Pulmonary artery endothelial cell (primary cell): ENCODE measurements at regions not wholly inside any gene's neighbourhood (a gene's known extent, or its start where the extent isn't known, plus 50 kb on each side); places are given as distances from the start of the nearest gene placed in this dataset.
A peak's percentile ranks its signal among the peaks of the same experiment; 100 is the strongest.

Experiments used
- DNase-seq: peaks from one replicate; pipeline ENCODE4 v3.0.0-alpha.2; 2011; ENCODE audit warnings: low read depth, low spot score

DNA sequence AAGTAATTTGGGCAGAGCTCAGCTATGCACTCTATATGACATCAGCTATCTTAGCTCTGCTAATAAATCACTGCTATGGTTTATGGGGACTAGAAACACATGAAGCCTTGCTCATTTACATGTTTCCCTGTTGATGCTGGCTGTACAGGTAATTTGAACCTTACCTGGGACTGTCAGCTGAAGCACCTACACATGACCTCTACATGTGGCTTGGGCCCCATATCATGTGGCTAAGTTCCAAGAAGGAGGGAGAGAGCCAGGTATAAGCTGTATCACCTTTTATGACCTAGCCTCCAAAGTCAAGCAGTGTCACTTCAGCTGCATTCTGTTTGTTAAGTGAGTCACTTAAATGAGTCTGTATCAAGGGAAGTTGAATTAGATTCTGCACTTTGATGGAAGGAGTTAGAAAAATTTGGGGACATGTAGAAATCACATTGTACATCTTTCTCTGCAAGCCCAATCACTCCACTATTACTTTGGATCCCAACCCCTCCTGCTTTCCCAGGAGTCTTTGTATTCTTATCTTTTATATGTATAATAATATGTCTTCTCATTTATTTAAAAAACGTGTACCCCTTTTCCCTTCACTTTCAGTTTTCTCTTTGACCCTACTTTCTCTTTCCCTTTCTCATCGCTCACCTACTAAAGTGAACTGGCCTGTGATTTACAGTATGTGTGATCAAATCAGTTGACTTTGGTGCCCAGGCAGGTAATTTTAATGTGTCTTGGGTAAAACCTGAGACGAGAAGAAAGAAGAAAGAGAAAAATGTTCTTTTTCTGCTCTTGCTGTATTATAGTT is 53.4 kb upstream of the PRKACB start:
- no peak for DNase-seq

DNA sequence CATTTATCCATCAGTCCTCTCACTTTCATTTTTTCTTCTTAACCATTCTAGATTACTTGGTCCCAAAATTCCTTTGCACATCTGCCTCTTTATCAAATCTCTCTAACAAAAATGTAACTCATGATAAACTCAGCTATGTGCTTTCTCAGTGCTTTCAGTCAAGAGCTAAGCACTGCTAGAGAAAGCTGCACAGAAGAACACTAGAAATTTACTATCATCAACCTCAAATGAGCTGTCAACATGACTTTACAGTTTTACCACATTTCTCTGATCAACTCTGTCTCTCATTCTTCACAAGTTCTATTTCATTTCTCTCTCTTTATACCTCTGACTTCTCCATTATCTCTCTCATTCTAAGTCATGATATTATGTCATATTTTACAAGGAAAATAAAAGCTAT is 54.2 kb upstream of the PRKACB start:
- no peak for DNase-seq

GRCh38 chr1:84089465-84089864 is 54.6 kb upstream of the PRKACB start:
- DNase-seq, result peak; percentile 20

- no peak for DNase-seq
Observed at GRCh38 chr1:84086616-84087015, 57.5 kb upstream of the PRKACB start.

GRCh38 chr1:84086189-84086588 is 57.9 kb upstream of the PRKACB start:
- no peak for DNase-seq

DNA sequence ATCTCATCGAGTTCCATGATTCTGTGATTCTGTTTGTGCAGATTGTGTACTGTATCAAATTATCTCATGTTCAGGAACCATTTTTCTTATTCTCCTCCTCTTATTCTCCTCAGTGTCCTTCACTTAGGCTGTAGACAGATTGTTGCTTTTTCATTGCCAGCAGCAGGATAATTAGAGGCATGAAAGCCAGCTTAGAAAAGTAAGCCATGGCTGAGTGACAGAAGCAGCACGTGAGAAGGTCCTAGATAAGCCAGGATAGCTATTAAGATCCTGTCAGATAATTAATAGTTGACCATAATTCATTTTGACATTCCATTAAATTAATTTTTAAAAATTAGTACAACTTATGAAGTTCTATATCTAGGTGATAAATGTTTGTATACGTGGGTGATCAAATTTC is 60.8 kb upstream of the PRKACB start:
- DNase-seq, result no peak

DNA sequence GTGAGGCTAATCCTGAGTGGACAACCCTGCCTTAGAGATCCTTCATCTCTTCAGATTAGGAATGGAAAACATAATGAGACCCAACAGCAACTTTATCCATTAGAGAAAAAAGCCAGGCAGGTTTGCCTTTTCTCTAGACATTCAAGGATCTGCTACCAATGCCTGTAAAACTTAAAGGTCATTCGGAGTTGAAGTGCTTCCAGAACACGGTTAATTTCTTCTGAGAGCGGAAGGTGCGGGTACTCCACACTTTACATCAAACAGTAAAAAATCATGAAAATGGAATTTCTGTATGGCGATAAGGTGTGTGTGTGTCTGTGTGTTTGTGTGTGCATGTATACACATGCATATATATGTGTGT is 65.2 kb upstream of the PRKACB start:
- DNase-seq, result no peak

GRCh38 chr1:84078108-84078841 is 65.8 kb upstream of the PRKACB start:
- no peak for DNase-seq

- peak; percentile 10 for DNase-seq
Observed at GRCh38 chr1:84077476-84078107, 66.5 kb upstream of the PRKACB start.

- DNase-seq, result no peak
Observed at GRCh38 chr1:84073266-84073665, 70.8 kb upstream of the PRKACB start.

- no peak for DNase-seq
Observed at GRCh38 chr1:84069236-84069845, 70.4 kb upstream of the TTLL7 start.

DNA sequence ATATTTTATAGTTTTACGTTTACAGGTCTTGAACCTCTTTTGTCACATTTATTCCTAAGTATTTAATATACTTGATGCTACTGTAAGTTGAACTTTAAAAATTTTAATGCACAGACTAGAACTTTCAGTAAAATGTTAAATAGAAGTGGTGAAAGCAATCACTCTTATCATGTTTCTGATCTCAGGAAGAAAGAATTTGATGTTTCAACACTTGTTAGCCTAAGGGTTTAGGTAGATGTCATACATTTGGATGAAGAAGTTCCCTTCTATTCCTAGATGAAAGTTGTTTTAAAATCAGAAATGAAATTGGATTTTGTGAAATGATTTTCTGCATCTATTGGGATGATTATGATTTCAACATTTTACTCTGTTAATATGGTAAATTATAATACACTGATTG is 63.6 kb upstream of the TTLL7 start:
- no peak for DNase-seq

DNA sequence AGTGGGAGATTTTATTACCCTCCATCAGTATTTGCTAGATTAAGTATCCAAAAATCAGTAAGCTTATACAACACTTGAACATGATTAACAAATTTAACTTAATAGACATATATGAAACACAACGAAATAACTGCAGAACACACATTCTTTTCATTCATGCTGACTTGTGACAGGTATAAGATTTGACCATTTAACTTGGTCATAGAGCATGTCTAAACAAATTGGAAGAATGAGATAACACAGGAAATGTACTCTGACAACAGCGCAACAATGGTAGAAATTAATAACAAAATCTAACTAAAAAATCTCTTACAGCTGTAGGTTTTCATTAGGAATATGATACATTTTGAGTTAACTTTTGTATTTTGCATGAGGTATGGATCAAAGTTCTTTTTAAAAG is 62.4 kb upstream of the TTLL7 start:
- no peak for DNase-seq

DNA sequence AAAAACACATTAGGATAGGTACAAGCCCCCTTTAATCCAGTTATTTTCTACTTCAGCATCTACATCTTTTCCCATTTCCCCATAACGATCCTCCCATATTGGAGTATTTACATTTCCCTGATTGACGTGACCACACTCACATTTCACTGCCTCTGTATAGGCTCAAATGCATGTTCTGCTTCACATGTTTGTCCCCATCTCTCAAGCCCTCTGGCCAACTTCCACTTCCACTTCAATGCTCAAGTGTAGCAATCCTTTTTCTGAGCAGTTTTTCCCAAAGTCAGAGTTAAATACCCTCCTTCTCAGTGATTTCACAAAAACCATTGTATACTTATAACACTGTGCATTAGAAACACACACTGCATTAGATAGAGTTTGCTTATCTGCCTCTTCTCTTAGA is 61.8 kb upstream of the TTLL7 start:
- no peak for DNase-seq

DNA sequence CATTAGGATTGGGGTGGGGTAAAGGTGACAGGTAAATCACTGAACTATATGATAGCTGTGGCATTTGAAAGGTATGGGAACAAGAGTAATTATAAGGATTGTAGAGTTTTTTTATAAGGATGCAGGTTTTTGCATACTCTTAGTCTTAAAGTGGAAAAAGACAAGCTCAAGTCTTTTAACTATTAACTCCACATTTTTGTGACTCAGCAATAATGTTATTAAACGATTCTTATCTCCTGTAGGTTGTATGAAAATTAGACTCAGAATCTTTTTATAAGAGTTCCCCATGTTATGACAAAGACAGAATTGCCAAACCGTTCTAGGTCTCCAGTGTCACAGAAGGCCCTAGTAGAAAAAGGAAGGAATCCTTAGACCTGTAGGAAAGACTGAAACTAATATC is 49.9 kb upstream of the TTLL7 start:
- DNase-seq, result no peak
